ENCODE measurements at regions not wholly inside any gene's neighbourhood (a gene's known extent, or its start where the extent isn't known, plus 50 kb on each side); places are given as distances from the start of the nearest gene placed in this dataset.

DNA sequence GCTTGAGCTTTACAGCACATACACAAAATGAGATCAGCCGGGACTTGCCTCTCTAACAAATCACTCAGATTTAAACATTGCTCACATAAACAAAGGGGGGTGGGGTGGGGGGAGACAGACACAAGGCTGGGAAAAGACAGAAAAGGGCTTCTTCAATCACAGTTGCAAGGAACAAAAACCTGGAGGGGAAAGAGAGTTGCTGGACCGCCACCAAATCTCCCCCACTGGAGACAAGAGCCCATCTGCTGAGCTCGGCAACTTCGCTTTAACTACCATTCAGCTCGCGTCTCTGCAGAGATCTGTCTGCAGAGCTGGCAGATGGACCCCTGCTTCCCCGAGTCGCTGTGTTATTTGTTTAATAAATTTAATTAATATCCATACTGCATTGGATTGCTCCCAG, 165.0 kb downstream of the RCN1 start:
- no peaks in the 10 kb centered on the region for H3F3A ChIP-seq (replicated peaks; ENCODE audit: insufficient read depth)
- H3K9me2 ChIP-seq, result no peaks in the 10 kb centered on the region
- H4K20me1 ChIP-seq (ENCODE audit: insufficient read depth), result no peaks in the 10 kb centered on the region
- no peak overlapping the region for H2AFZ ChIP-seq (ENCODE audit: low read depth)
- 9% methylated on average over 8 of the region's 8 CpGs for WGBS (ENCODE audit: low lambda C conversion rate)
- peaks cover 33% of the 10 kb centered on the region; the same call in 1 of the 2 replicates for H3K27me3 ChIP-seq (ENCODE audit: insufficient read depth)
- POLR2A ChIA-PET, result no interaction called here
- CTCF ChIA-PET, result no interaction called here
- H3K4me1 ChIP-seq (ENCODE audit: control insufficient read depth in 1 of 2, insufficient read depth in 2 of 2, low read depth in 1 of 2, low read length in 1 of 2), result peaks cover 3 to 7% of the 10 kb centered on the region in 2 experiments; a peak in 2 of 4 replicates
- no peaks in the 10 kb centered on the region for H3K9me3 ChIP-seq
- DNase-seq, result no peak
- TF ChIP-seq MEF2A (IDR thresholded peaks at IDR 0.05; ENCODE audit: borderline replicate concordance, low read depth) (no peak), SMC3 (IDR thresholded peaks at IDR 0.05; ENCODE audit: low read depth, low read length) (no peak), EZH2phosphoT487 (IDR thresholded peaks at IDR 0.05; ENCODE audit: borderline replicate concordance, low read depth) (no peak), FOXJ3 (CRISPR knock-in tag; IDR thresholded peaks at IDR 0.05) (no peak), FOSL2 (IDR thresholded peaks at IDR 0.05; ENCODE audit: borderline replicate concordance, low read depth) (no peak)
- TF ChIP-seq, protein P1, sequence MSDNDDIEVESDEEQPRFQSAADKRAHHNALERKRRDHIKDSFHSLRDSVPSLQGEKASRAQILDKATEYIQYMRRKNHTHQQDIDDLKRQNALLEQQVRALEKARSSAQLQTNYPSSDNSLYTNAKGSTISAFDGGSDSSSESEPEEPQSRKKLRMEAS (IDR thresholded peaks at IDR 0.05; ENCODE audit: low read depth), result no peak
- TF ChIP-seq, protein P2, sequence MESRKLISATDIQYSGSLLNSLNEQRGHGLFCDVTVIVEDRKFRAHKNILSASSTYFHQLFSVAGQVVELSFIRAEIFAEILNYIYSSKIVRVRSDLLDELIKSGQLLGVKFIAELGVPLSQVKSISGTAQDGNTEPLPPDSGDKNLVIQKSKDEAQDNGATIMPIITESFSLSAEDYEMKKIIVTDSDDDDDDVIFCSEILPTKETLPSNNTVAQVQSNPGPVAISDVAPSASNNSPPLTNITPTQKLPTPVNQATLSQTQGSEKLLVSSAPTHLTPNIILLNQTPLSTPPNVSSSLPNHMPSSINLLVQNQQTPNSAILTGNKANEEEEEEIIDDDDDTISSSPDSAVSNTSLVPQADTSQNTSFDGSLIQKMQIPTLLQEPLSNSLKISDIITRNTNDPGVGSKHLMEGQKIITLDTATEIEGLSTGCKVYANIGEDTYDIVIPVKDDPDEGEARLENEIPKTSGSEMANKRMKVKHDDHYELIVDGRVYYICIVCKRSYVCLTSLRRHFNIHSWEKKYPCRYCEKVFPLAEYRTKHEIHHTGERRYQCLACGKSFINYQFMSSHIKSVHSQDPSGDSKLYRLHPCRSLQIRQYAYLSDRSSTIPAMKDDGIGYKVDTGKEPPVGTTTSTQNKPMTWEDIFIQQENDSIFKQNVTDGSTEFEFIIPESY (IDR thresholded peaks at IDR 0.05; ENCODE audit: borderline replicate concordance, low read depth), result no peak
- TF ChIP-seq, protein P3, sequence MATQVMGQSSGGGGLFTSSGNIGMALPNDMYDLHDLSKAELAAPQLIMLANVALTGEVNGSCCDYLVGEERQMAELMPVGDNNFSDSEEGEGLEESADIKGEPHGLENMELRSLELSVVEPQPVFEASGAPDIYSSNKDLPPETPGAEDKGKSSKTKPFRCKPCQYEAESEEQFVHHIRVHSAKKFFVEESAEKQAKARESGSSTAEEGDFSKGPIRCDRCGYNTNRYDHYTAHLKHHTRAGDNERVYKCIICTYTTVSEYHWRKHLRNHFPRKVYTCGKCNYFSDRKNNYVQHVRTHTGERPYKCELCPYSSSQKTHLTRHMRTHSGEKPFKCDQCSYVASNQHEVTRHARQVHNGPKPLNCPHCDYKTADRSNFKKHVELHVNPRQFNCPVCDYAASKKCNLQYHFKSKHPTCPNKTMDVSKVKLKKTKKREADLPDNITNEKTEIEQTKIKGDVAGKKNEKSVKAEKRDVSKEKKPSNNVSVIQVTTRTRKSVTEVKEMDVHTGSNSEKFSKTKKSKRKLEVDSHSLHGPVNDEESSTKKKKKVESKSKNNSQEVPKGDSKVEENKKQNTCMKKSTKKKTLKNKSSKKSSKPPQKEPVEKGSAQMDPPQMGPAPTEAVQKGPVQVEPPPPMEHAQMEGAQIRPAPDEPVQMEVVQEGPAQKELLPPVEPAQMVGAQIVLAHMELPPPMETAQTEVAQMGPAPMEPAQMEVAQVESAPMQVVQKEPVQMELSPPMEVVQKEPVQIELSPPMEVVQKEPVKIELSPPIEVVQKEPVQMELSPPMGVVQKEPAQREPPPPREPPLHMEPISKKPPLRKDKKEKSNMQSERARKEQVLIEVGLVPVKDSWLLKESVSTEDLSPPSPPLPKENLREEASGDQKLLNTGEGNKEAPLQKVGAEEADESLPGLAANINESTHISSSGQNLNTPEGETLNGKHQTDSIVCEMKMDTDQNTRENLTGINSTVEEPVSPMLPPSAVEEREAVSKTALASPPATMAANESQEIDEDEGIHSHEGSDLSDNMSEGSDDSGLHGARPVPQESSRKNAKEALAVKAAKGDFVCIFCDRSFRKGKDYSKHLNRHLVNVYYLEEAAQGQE (IDR thresholded peaks at IDR 0.05; ENCODE audit: low read depth, low read length), result no peak
- no peak overlapping the region; a peak in 1 of 4 replicates for H3K4me3 ChIP-seq (ENCODE audit: low read depth in 2 of 2, low read length in 1 of 2)
- no peak overlapping the region for H3K9ac ChIP-seq
- no peak overlapping the region for H3K27ac ChIP-seq (ENCODE audit: low read depth in 2 of 2, low read length in 1 of 2)
- H3K4me2 ChIP-seq, result no peak overlapping the region
- H3K36me3 ChIP-seq (replicated peaks in 1 of 2; ENCODE audit: control insufficient read depth in 1 of 2, insufficient read depth in 2 of 2, low read length in 1 of 2), result no peaks in the 10 kb centered on the region
- no peaks in the 10 kb centered on the region for H3K79me2 ChIP-seq (ENCODE audit: insufficient read depth)

DNA sequence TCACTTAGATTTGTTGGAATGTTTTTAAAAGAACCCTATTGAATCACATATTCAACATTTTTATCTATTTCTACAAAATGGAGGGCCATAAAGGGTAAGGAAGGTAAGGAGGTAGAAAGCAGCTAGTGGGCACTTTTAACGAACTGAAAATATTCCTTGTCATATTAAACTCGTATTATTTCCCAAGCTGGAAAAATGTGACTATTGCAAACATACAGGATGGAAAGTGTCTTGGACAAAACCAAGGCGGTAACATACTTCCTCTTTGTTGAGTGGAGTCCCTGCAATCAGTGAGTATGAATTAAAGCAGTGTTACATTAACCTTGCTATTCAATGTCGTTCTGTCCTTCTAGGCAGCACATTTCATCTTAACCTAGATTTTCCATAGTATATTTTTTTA, 165.6 kb downstream of the RCN1 start:
- H4K20me1 ChIP-seq (ENCODE audit: insufficient read depth), result no peaks in the 10 kb centered on the region
- no peak for DNase-seq
- H3F3A ChIP-seq (replicated peaks; ENCODE audit: insufficient read depth), result no peaks in the 10 kb centered on the region
- H3K9ac ChIP-seq, result no peak overlapping the region
- H3K27ac ChIP-seq (ENCODE audit: low read depth in 2 of 2, low read length in 1 of 2), result no peak overlapping the region
- H3K27me3 ChIP-seq (ENCODE audit: insufficient read depth), result peaks cover 29% of the 10 kb centered on the region; the same call in 1 of the 2 replicates
- ChIA-PET CTCF (interaction anchor here (1.2 kb wide), 1 partner anchor 24 kb away, joined by 3 read pairs; no protein-coding TSS in a partner anchor), POLR2A (no interaction called here)
- no peak overlapping the region for H3K4me3 ChIP-seq (ENCODE audit: low read depth in 2 of 2, low read length in 1 of 2)
- 6% methylated on average over 4 of the region's 4 CpGs for WGBS (ENCODE audit: low lambda C conversion rate)
- H3K9me3 ChIP-seq, result no peaks in the 10 kb centered on the region
- H3K4me1 ChIP-seq (ENCODE audit: control insufficient read depth in 1 of 2, insufficient read depth in 2 of 2, low read depth in 1 of 2, low read length in 1 of 2), result peaks cover 3 to 7% of the 10 kb centered on the region in 2 experiments; a peak in 2 of 4 replicates
- no peaks in the 10 kb centered on the region for H3K36me3 ChIP-seq (replicated peaks in 1 of 2; ENCODE audit: control insufficient read depth in 1 of 2, insufficient read depth in 2 of 2, low read length in 1 of 2)
- no peaks in the 10 kb centered on the region for H3K9me2 ChIP-seq
- H3K79me2 ChIP-seq (ENCODE audit: insufficient read depth), result no peaks in the 10 kb centered on the region
- no peak overlapping the region for H3K4me2 ChIP-seq
- no peak overlapping the region for H2AFZ ChIP-seq (ENCODE audit: low read depth)
- TF ChIP-seq GATA2 (CRISPR knock-in tag; IDR thresholded peaks at IDR 0.05) (no peak), FOXJ3 (CRISPR knock-in tag; IDR thresholded peaks at IDR 0.05) (no peak)
